Naive B cell (primary cell): ENCODE measurements at regions not wholly inside any gene's neighbourhood (a gene's known extent, or its start where the extent isn't known, plus 50 kb on each side); places are given as distances from the start of the nearest gene placed in this dataset.
"Not testable (repeated sequence)": the region's sequence is repeated elsewhere in the genome, so short reads cannot be mapped to it uniquely, and the experiment has no call there.

Experiments
- ATAC-seq, 2 donors: fragments of 150-1000 bp; cut with Tn5 transposase; 2 replicates each; pipeline ENCODE4 v1.10.0; 2021; ENCODE audit warnings: low read depth in 2 of 2, mild to moderate bottlenecking in 2 of 2, moderate library complexity in 2 of 2
- DNase-seq: peaks from one replicate; pipeline ENCODE4 v3.0.0; 2022
- H3K27ac Mint-ChIP-seq, 6 donors: one replicate each; pipeline ENCODE4 v1.8.0; 2020 to 2022; ENCODE audit warnings: mild to moderate bottlenecking in 6 of 6, mixed read lengths in 6 of 6, moderate library complexity in 5 of 6, inconsistent platforms in 2 of 6
- H3K27me3 Mint-ChIP-seq, 3 donors: one replicate each; pipeline ENCODE4 v1.8.0; 2021 to 2022; ENCODE audit warnings: mixed read lengths in 3 of 3, mild to moderate bottlenecking in 1 of 3
- H3K36me3 Mint-ChIP-seq, 2 donors: one replicate each; pipeline ENCODE4 v1.8.0; 2020 to 2022; ENCODE audit warnings: mixed read lengths in 2 of 2, inconsistent platforms in 1 of 2, mild to moderate bottlenecking in 1 of 2
- H3K4me1 Mint-ChIP-seq, 3 donors: one replicate each; pipeline ENCODE4 v1.8.0; 2020 to 2022; ENCODE audit warnings: mixed read lengths in 3 of 3, inconsistent platforms in 1 of 3, mild to moderate bottlenecking in 1 of 3, moderate library complexity in 1 of 3
- H3K4me3 Mint-ChIP-seq, 8 donors: one replicate each; pipeline ENCODE4 v1.8.0; 2020 to 2022; ENCODE audit warnings: mild to moderate bottlenecking in 8 of 8, mixed read lengths in 8 of 8, moderate library complexity in 8 of 8, inconsistent platforms in 2 of 8
- H3K9me3 Mint-ChIP-seq, 7 donors: one replicate each; pipeline ENCODE4 v1.8.0; 2020 to 2022; ENCODE audit warnings: mixed read lengths in 7 of 7, mild to moderate bottlenecking in 5 of 7, inconsistent platforms in 2 of 7, moderate library complexity in 1 of 7

DNA sequence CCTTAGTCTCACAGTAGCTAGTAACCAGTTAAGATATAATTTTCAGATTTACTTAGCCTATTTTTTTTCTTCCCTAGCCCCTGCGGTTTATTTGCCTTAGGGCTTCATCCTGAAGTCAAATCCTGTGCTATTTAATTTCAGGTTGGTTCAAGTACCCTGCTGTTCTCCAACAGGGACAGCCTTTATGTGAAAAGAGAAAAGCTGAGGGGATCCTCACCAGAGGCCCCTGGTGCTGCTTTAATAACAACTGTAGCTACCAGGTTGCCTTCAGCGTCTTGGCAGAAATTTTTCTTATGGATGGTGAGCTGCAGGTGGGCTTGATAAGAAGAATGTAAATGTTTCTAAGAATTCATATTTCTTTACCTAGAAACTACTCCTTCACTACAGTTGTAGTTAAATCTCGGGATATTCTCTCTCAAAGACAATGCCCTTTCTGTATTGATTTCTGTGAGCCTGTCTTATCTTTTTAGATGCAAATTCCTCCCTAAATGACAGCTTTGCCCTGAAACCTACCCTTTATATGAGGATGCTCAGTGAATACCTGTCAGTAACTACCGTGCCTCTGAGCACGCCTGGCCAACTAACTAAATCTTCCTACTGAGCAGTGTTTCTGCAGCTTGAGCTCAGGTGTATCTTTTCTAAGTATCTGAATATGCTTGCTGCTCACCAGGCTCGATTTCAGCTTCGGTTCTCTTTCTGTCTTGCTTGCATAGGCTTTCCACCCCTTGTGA, 320.5 kb downstream of the MMUT start:
- no peaks in the 10 kb centered on the region for H3K4me1 Mint-ChIP-seq
- H3K27me3 Mint-ChIP-seq: no peaks in the 10 kb centered on the region
- no peak overlapping the region for H3K4me3 Mint-ChIP-seq
- H3K27ac Mint-ChIP-seq: no peak overlapping the region
- no peak for DNase-seq
- H3K9me3 Mint-ChIP-seq: peaks cover 5 to 17% (median 7%) of the 10 kb centered on the region in 7 donors
- H3K36me3 Mint-ChIP-seq: no peaks in the 10 kb centered on the region
- no peak for ATAC-seq

DNA sequence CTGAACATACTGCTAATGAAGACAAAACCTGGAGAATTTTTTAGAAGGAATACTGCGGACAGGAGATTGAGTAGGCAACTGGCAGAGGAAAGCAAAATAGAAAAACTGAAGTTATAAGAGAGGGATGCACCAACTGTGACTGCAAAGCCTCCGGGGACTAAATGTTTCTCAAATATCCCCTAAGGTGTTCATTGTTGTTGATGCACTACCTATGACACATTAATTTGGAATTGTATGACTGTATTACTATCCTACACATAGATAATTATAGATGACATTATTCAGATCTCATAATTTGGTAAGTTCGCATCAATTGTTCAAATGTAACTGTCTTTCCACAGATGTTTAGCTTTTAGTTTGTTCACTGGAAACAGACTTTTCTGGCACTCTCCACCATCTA, 341.1 kb downstream of the MMUT start:
- ATAC-seq: no peak
- no peak for DNase-seq
- Mint-ChIP-seq H3K27me3 (no peaks in the 10 kb centered on the region), H3K36me3 (no peaks in the 10 kb centered on the region), H3K4me3 (no peak overlapping the region), H3K9me3 (peaks cover 3 to 13% (median 6%) of the 10 kb centered on the region in 7 donors), H3K27ac (no peak overlapping the region), H3K4me1 (no peaks in the 10 kb centered on the region)

- H3K36me3 Mint-ChIP-seq: no peaks in the 10 kb centered on the region
- no peaks in the 10 kb centered on the region for H3K27me3 Mint-ChIP-seq
- ATAC-seq (no peak), DNase-seq (no peak)
- no peak overlapping the region for H3K27ac Mint-ChIP-seq
- H3K4me3 Mint-ChIP-seq: no peak overlapping the region
- H3K4me1 Mint-ChIP-seq: no peaks in the 10 kb centered on the region
- peaks cover 0 to 9% (median 6%) of the 10 kb centered on the region in 7 donors for H3K9me3 Mint-ChIP-seq
Observed at GRCh38 chr6:49118478-49118877, 344.6 kb downstream of the MMUT start.

DNA sequence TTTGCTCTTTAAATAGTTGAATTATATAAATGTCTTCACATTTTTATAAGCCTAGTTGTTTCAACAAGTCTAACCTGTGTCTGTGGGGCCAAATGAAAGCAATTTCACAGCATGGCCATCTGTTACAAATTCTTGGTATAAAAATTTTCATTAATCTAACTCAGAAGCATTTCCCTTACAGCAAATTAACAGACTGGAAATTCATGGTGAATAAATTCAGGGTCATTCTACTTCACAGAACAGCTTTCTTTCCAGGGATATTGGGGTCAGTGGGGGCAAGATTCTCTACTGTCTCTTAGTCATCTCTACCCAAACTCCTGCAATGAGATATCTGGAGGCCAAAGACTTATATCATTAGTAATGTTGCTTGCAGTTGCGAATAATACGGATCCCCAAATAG, 352.1 kb downstream of the MMUT start:
- Mint-ChIP-seq H3K4me3 (no peak overlapping the region), H3K4me1 (no peaks in the 10 kb centered on the region), H3K27me3 (no peaks in the 10 kb centered on the region), H3K36me3 (no peaks in the 10 kb centered on the region), H3K9me3 (peaks cover 0 to 7% (median 5%) of the 10 kb centered on the region in 7 donors), H3K27ac (no peak overlapping the region)
- ATAC-seq: no peak
- no peak for DNase-seq

DNA sequence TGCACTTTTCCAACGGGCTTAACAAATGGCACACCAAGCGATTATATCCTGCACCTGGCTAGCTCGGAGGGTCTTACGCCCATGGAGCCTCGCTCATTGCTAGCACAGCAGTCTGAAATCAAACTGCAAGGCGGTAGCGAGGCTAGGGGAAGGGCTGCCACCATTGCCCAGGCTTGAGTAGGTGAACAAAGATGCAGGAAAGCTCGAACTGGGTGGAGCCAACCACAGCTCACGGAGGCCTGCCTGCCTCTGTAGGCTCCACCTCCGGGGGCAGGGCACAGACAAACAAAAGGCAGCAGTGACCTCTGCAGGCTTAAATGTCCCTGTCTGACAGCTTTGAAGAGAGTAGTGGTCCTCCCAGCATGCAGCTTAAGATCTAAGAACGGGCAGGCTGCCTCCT, 365.4 kb downstream of the MMUT start:
- H3K4me1 Mint-ChIP-seq, H3K36me3 Mint-ChIP-seq, H3K4me3 Mint-ChIP-seq, H3K27ac Mint-ChIP-seq, H3K27me3 Mint-ChIP-seq, H3K9me3 Mint-ChIP-seq, DNase-seq, ATAC-seq: not testable (repeated sequence)

DNA sequence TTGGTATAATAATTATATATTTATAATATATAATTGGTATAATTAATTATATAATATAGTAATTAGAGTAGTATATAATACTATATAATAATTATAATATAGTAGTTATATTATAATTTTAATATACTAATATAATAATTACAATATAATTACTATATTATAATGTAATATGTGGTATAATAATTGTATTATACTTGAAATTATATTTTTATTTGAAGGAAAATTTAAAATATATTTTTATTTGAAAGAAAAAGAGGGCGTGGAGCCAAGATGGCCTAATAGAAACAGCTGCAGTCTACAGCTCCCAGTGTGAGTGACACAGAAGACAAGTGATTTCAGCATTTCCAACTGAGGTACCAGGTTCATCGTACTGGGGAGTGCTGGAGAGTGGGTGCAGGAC, 365.9 kb downstream of the MMUT start:
- Mint-ChIP-seq H3K4me3 (no peak overlapping the region), H3K27ac (peak overlapping the region in 1 of 6 donors; percentile 39), H3K27me3 (no peaks in the 10 kb centered on the region), H3K36me3 (no peaks in the 10 kb centered on the region), H3K4me1 (no peaks in the 10 kb centered on the region), H3K9me3 (peaks cover 0 to 8% (median 6%) of the 10 kb centered on the region in 7 donors)
- no peak for ATAC-seq
- DNase-seq: no peak

DNA sequence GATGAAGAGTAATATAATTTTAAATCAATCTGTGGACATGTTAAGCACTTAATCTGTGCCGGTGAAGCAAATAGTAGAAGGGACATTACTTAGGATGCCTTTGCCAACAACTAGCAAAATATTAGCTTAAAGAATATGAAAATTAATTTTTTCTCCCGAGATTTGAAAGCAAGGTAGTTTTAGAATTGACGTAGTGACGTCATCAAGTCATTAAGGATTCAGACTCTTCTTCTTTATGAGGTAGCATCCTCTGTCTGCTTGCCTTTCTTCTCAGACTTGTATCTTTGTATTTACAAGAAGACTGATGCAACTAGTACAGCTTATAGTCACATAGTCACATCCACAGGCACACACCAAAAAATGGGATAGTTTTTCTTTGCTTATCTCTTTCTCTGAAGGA, 374.4 kb downstream of the MMUT start:
- H3K36me3 Mint-ChIP-seq: no peaks in the 10 kb centered on the region
- no peak overlapping the region for H3K4me3 Mint-ChIP-seq
- DNase-seq: no peak
- no peak overlapping the region for H3K27ac Mint-ChIP-seq
- H3K4me1 Mint-ChIP-seq: no peaks in the 10 kb centered on the region
- no peaks in the 10 kb centered on the region for H3K27me3 Mint-ChIP-seq
- no peak for ATAC-seq
- peaks cover 0 to 6% (median 4%) of the 10 kb centered on the region in 7 donors for H3K9me3 Mint-ChIP-seq

GRCh38 chr6:49087369-49087768, 375.7 kb downstream of the MMUT start:
- no peak for DNase-seq
- Mint-ChIP-seq H3K4me3 (no peak overlapping the region), H3K27me3 (no peaks in the 10 kb centered on the region), H3K4me1 (no peaks in the 10 kb centered on the region), H3K9me3 (peaks cover 0 to 6% (median 0%) of the 10 kb centered on the region in 7 donors), H3K36me3 (no peaks in the 10 kb centered on the region), H3K27ac (no peak overlapping the region)
- ATAC-seq: no peak

- Mint-ChIP-seq H3K9me3 (peaks cover 0 to 9% (median 5%) of the 10 kb centered on the region in 7 donors), H3K27ac (no peak overlapping the region), H3K36me3 (no peaks in the 10 kb centered on the region), H3K27me3 (no peaks in the 10 kb centered on the region), H3K4me1 (no peaks in the 10 kb centered on the region), H3K4me3 (no peak overlapping the region)
- DNase-seq: no peak
- no peak for ATAC-seq
Observed at GRCh38 chr6:49082611-49083010, 380.4 kb downstream of the MMUT start.

- Mint-ChIP-seq H3K4me3 (no peak overlapping the region), H3K4me1 (no peaks in the 10 kb centered on the region), H3K9me3 (peaks cover 6 to 15% (median 9%) of the 10 kb centered on the region in 7 donors), H3K27ac (no peak overlapping the region), H3K36me3 (no peaks in the 10 kb centered on the region), H3K27me3 (no peaks in the 10 kb centered on the region)
- ATAC-seq (no peak), DNase-seq (no peak)
Observed at GRCh38 chr6:49072885-49073620, 390.0 kb downstream of the MMUT start.

- Mint-ChIP-seq H3K4me1 (no peaks in the 10 kb centered on the region), H3K36me3 (no peaks in the 10 kb centered on the region), H3K27me3 (no peaks in the 10 kb centered on the region), H3K4me3 (no peak overlapping the region), H3K27ac (no peak overlapping the region), H3K9me3 (peaks cover 2 to 15% (median 6%) of the 10 kb centered on the region in 7 donors)
- DNase-seq (no peak), ATAC-seq (no peak)
Observed at GRCh38 chr6:49072146-49072545, 390.9 kb downstream of the MMUT start.

DNA sequence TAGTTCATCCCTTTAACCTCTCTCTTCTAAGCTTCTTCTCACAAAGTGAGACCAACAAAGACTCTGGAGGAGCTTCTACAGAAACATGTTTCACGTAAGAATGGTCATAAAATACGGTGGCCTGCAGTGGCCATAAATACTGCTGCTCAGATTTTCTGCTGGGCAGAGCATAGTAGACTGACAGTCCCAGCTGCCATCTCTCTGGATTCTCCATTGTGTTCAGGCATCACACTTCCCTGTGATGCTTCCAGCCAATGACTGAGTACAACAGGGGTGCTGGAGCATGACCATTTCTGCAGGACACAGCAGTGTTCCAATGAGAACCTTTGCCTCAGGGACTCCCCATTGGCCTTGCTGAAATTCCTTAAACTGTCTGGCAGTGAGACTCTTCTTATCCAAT, 392.6 kb downstream of the MMUT start:
- no peak overlapping the region for H3K27ac Mint-ChIP-seq
- no peaks in the 10 kb centered on the region for H3K36me3 Mint-ChIP-seq
- no peaks in the 10 kb centered on the region for H3K27me3 Mint-ChIP-seq
- no peak overlapping the region for H3K4me3 Mint-ChIP-seq
- no peaks in the 10 kb centered on the region for H3K4me1 Mint-ChIP-seq
- H3K9me3 Mint-ChIP-seq: peaks cover 0 to 21% (median 6%) of the 10 kb centered on the region in 7 donors
- DNase-seq (no peak), ATAC-seq (no peak)

DNA sequence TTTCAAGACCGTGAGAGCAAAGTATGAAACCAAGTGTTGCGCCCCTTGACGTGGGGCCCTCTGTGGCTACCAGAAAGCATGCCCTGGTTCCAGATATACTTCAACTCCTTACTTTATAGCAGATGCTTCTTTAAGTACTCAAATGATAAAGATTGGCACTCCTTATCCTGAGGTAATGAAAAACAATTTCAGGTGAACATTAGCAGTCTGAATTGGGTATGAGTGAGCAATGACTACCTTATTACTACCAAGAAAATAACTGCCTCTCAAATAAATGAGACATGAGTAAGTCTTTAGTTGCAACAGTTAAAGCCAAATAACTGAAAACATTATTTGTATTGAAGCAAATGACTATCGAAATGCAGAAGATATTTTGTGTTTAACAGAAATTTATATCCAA, 408.7 kb downstream of the MMUT start:
- peaks cover 0 to 8% (median 3%) of the 10 kb centered on the region in 7 donors for H3K9me3 Mint-ChIP-seq
- DNase-seq (no peak), ATAC-seq (no peak)

GRCh38 chr6:49052901-49053300, 410.2 kb downstream of the MMUT start:
- DNase-seq: no peak
- no peaks in the 10 kb centered on the region for H3K36me3 Mint-ChIP-seq
- H3K27ac Mint-ChIP-seq: no peak overlapping the region
- H3K4me1 Mint-ChIP-seq: no peaks in the 10 kb centered on the region
- no peak for ATAC-seq
- no peaks in the 10 kb centered on the region for H3K27me3 Mint-ChIP-seq
- H3K9me3 Mint-ChIP-seq: peaks cover 0 to 4% (median 0%) of the 10 kb centered on the region in 7 donors
- H3K4me3 Mint-ChIP-seq: no peak overlapping the region

More for the DNA sequence above, 408.7 kb downstream of the MMUT start:
- Mint-ChIP-seq H3K36me3 (no peaks in the 10 kb centered on the region), H3K4me3 (no peak overlapping the region), H3K27ac (no peak overlapping the region), H3K4me1 (no peaks in the 10 kb centered on the region), H3K27me3 (no peaks in the 10 kb centered on the region)
